ENCODE measurements at regions not wholly inside any gene's neighbourhood (a gene's known extent, or its start where the extent isn't known, plus 50 kb on each side); places are given as distances from the start of the nearest gene placed in this dataset.

DNA sequence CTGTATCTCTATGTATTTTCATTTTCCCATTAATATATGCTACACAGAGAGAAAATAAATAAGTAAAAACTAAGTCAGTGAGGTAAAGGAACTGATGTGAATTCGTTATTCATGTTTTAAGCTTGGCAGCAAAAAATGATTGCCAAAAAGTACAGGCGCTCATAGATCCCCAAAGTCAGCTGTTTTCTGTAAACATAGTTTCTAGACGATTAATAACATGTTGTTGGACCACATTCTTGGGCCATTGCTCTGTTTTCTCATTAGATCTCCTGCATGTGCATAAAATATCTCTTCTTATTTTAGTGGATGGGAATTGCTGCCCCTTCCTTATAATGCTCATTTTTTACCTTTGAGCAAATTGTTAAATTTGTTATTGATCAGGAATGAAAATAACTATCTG, 215.2 kb downstream of the TLE1 start:
- TF ChIP-seq POLR2A (IDR thresholded peaks at IDR 0.05; ENCODE audit: extremely low read depth, insufficient read length) (no peak), MYC (IDR thresholded peaks at IDR 0.05; ENCODE audit: low read depth, low read length) (no peak)
- TF ChIP-seq, protein P1, sequence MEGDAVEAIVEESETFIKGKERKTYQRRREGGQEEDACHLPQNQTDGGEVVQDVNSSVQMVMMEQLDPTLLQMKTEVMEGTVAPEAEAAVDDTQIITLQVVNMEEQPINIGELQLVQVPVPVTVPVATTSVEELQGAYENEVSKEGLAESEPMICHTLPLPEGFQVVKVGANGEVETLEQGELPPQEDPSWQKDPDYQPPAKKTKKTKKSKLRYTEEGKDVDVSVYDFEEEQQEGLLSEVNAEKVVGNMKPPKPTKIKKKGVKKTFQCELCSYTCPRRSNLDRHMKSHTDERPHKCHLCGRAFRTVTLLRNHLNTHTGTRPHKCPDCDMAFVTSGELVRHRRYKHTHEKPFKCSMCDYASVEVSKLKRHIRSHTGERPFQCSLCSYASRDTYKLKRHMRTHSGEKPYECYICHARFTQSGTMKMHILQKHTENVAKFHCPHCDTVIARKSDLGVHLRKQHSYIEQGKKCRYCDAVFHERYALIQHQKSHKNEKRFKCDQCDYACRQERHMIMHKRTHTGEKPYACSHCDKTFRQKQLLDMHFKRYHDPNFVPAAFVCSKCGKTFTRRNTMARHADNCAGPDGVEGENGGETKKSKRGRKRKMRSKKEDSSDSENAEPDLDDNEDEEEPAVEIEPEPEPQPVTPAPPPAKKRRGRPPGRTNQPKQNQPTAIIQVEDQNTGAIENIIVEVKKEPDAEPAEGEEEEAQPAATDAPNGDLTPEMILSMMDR (IDR thresholded peaks at IDR 0.05; ENCODE audit: low read depth, low read length), result no peak
